ENCODE measurements at regions not wholly inside any gene's neighbourhood (a gene's known extent, or its start where the extent isn't known, plus 50 kb on each side); places are given as distances from the start of the nearest gene placed in this dataset.
"Not testable (repeated sequence)": the region's sequence is repeated elsewhere in the genome, so short reads cannot be mapped to it uniquely, and the experiment has no call there.

GRCh38 chr9:135343837-135344522, 135.6 kb upstream of the PPP1R26 start:
- peak; percentile 59 for DNase-seq

- no peak for DNase-seq
These were observed 135.1 kb upstream of the PPP1R26 start for GRCh38 chr9:135344523-135344901.

GRCh38 chr9:135344915-135345500, 134.6 kb upstream of the PPP1R26 start:
- no peak for DNase-seq

GRCh38 chr9:135345775-135346433, 133.7 kb upstream of the PPP1R26 start:
- DNase-seq = no peak

GRCh38 chr9:135346438-135347050, 133.0 kb upstream of the PPP1R26 start:
- no peak for DNase-seq

GRCh38 chr9:135347461-135347860, 132.1 kb upstream of the PPP1R26 start:
- DNase-seq = no peak

GRCh38 chr9:135348076-135348787, 131.3 kb upstream of the PPP1R26 start:
- no peak for DNase-seq

- DNase-seq = no peak
These were observed 130.8 kb upstream of the PPP1R26 start for GRCh38 chr9:135348788-135349150.

GRCh38 chr9:135349212-135350002, 130.2 kb upstream of the PPP1R26 start:
- no peak for DNase-seq

- DNase-seq = no peak
These were observed 129.6 kb upstream of the PPP1R26 start for GRCh38 chr9:135350003-135350315.

GRCh38 chr9:135353935-135354334, 125.6 kb upstream of the PPP1R26 start:
- no peak for DNase-seq

- DNase-seq = no peak
These were observed 124.0 kb upstream of the PPP1R26 start for GRCh38 chr9:135355521-135356011.

GRCh38 chr9:135356021-135356420, 123.6 kb upstream of the PPP1R26 start:
- DNase-seq = no peak

- no peak for DNase-seq
These were observed 122.8 kb upstream of the PPP1R26 start for GRCh38 chr9:135356796-135357195.

GRCh38 chr9:135357863-135358551, 121.6 kb upstream of the PPP1R26 start:
- no peak for DNase-seq

GRCh38 chr9:135358552-135358940, 121.0 kb upstream of the PPP1R26 start:
- DNase-seq = no peak

GRCh38 chr9:135359764-135360163, 119.8 kb upstream of the PPP1R26 start:
- no peak for DNase-seq

- DNase-seq = no peak
These were observed 119.0 kb upstream of the PPP1R26 start for GRCh38 chr9:135360617-135361016.

- DNase-seq = not testable (repeated sequence)
These were observed 117.9 kb upstream of the PPP1R26 start for GRCh38 chr9:135361668-135362067.

GRCh38 chr9:135363596-135363995, 116.0 kb upstream of the PPP1R26 start:
- DNase-seq = no peak

GRCh38 chr9:135365013-135365768, 114.4 kb upstream of the PPP1R26 start:
- DNase-seq = no peak
